ENCODE measurements at regions not wholly inside any gene's neighbourhood (a gene's known extent, or its start where the extent isn't known, plus 50 kb on each side); places are given as distances from the start of the nearest gene placed in this dataset.

DNA sequence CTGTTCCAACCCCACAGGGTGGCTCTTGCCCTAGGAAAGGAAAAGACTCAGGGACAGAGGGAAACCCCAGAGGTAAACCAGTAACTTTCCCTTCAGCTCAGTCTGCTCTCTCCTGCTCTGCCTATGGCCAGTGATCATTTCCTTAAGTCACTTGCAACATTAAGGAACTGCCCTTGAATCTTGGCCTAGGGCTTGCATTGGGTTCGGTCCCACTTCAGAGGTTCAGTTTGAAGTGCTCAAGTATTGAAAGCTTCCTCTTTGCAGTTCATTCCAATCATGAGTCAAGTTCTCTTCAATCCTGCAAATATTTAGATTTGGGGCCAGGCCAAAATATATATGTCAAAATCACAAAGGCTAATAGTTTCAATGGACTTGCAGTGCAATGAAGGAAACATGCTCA, 97.7 kb upstream of the IRF2BP2 start:
- Histone ChIP-seq H4K20me1 (ENCODE audit: insufficient read depth, low read length) (no peaks in the 10 kb centered on the region), H3K36me3 (ENCODE audit: insufficient read depth, low read length) (no peaks in the 10 kb centered on the region), H3K9me2 (ENCODE audit: insufficient read depth, low read length) (no peaks in the 10 kb centered on the region), H3K4me2 (ENCODE audit: low read length) (no peak overlapping the region), H3K9me3 (ENCODE audit: low read length) (no peaks in the 10 kb centered on the region), H3K27ac (ENCODE audit: low read depth, low read length, poor library complexity, severe bottlenecking) (no peak overlapping the region), H3K79me2 (ENCODE audit: insufficient read depth, low read depth, low read length) (no peaks in the 10 kb centered on the region), H2AFZ (ENCODE audit: low read length) (no peak overlapping the region), H3K4me1 (ENCODE audit: insufficient read depth, low read length, poor library complexity, severe bottlenecking) (no peaks in the 10 kb centered on the region), H3K4me3 (ENCODE audit: low read depth, low read length, poor library complexity, severe bottlenecking) (no peak overlapping the region)
- ChIA-PET CTCF (ENCODE audit: unreplicated experiment) (no interaction called here), POLR2A (no interaction called here)
- no peak for DNase-seq (ENCODE audit: low spot score)
- no TSS peak for BruUV-seq (replicated peaks)
- TF ChIP-seq, protein P1, sequence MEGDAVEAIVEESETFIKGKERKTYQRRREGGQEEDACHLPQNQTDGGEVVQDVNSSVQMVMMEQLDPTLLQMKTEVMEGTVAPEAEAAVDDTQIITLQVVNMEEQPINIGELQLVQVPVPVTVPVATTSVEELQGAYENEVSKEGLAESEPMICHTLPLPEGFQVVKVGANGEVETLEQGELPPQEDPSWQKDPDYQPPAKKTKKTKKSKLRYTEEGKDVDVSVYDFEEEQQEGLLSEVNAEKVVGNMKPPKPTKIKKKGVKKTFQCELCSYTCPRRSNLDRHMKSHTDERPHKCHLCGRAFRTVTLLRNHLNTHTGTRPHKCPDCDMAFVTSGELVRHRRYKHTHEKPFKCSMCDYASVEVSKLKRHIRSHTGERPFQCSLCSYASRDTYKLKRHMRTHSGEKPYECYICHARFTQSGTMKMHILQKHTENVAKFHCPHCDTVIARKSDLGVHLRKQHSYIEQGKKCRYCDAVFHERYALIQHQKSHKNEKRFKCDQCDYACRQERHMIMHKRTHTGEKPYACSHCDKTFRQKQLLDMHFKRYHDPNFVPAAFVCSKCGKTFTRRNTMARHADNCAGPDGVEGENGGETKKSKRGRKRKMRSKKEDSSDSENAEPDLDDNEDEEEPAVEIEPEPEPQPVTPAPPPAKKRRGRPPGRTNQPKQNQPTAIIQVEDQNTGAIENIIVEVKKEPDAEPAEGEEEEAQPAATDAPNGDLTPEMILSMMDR (conservative IDR thresholded peaks at IDR 0.05; ENCODE audit: low read length) = no peak
- TF ChIP-seq EZH2phosphoT487 (IDR thresholded peaks at IDR 0.05; ENCODE audit: borderline replicate concordance, low read depth, low read length) = no peak
- intact Hi-C loops (cut with micrococcal nuclease; ENCODE audit: unreplicated experiment) = no loop called here

GRCh38 chr1:234706931-234707330, 97.0 kb upstream of the IRF2BP2 start:
- no peaks in the 10 kb centered on the region for H3K4me1 ChIP-seq (ENCODE audit: insufficient read depth, low read length, poor library complexity, severe bottlenecking)
- no peak overlapping the region for H3K27ac ChIP-seq (ENCODE audit: low read depth, low read length, poor library complexity, severe bottlenecking)
- no peak overlapping the region for H3K4me2 ChIP-seq (ENCODE audit: low read length)
- H3K9me3 ChIP-seq (ENCODE audit: low read length) = no peaks in the 10 kb centered on the region
- H3K79me2 ChIP-seq (ENCODE audit: insufficient read depth, low read depth, low read length) = no peaks in the 10 kb centered on the region
- H4K20me1 ChIP-seq (ENCODE audit: insufficient read depth, low read length) = no peaks in the 10 kb centered on the region
- ChIA-PET POLR2A (interaction anchor here (0.8 kb wide), 1 partner anchor 17 kb away, joined by 4 read pairs; no protein-coding TSS in a partner anchor), CTCF (ENCODE audit: unreplicated experiment) (no interaction called here)
- TF ChIP-seq, protein P1 (conservative IDR thresholded peaks at IDR 0.05; ENCODE audit: low read length) = no peak
- TF ChIP-seq EZH2phosphoT487 (IDR thresholded peaks at IDR 0.05; ENCODE audit: borderline replicate concordance, low read depth, low read length) = no peak
- no peaks in the 10 kb centered on the region for H3K36me3 ChIP-seq (ENCODE audit: insufficient read depth, low read length)
- DNase-seq (ENCODE audit: low spot score) = no peak
- no peak overlapping the region for H3K4me3 ChIP-seq (ENCODE audit: low read depth, low read length, poor library complexity, severe bottlenecking)
- H3K9me2 ChIP-seq (ENCODE audit: insufficient read depth, low read length) = no peaks in the 10 kb centered on the region
- BruUV-seq (replicated peaks) = no TSS peak
- intact Hi-C loops (cut with micrococcal nuclease; ENCODE audit: unreplicated experiment) = no loop called here
- H2AFZ ChIP-seq (ENCODE audit: low read length) = no peak overlapping the region

DNA sequence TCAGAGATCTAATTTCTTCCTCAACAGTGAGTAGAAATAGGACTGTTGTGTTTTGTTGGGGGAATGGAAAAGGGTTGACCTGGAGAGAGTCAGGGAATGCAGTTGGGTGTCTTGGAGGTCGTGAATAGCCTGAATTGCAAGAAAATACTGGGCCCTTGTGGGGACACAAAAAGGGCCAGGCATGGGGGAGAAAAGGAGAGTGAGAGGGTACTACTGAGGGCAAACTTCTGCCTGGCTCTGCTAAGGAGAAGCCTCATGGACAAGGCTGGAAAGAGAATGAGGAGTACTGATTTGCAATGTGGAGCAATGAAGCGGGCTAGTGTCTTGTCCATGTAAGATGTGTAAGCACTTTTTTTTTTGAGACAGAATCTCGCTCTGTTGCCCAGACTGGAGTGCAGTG, 96.2 kb upstream of the IRF2BP2 start:
- intact Hi-C loops (cut with micrococcal nuclease; ENCODE audit: unreplicated experiment) = no loop called here
- Histone ChIP-seq H3K79me2 (ENCODE audit: insufficient read depth, low read depth, low read length) (no peaks in the 10 kb centered on the region), H3K9me2 (ENCODE audit: insufficient read depth, low read length) (no peaks in the 10 kb centered on the region), H4K20me1 (ENCODE audit: insufficient read depth, low read length) (no peaks in the 10 kb centered on the region), H3K27ac (ENCODE audit: low read depth, low read length, poor library complexity, severe bottlenecking) (no peak overlapping the region), H3K36me3 (ENCODE audit: insufficient read depth, low read length) (no peaks in the 10 kb centered on the region), H3K4me1 (ENCODE audit: insufficient read depth, low read length, poor library complexity, severe bottlenecking) (no peaks in the 10 kb centered on the region), H3K4me2 (ENCODE audit: low read length) (no peak overlapping the region), H3K9me3 (ENCODE audit: low read length) (no peaks in the 10 kb centered on the region), H3K4me3 (ENCODE audit: low read depth, low read length, poor library complexity, severe bottlenecking) (no peak overlapping the region), H2AFZ (ENCODE audit: low read length) (no peak overlapping the region)
- BruUV-seq (replicated peaks) = no TSS peak
- POLR2A ChIA-PET = interaction anchor here (1.3 to 2.1 kb wide), 2 partner anchors 7 to 13 kb away, joined by 4 to 8 read pairs; no protein-coding TSS in a partner anchor
- DNase-seq (ENCODE audit: low spot score) = no peak
- CTCF ChIA-PET (ENCODE audit: unreplicated experiment) = no interaction called here
- TF ChIP-seq, protein P1 (conservative IDR thresholded peaks at IDR 0.05; ENCODE audit: low read length) = no peak
- no peak for TF ChIP-seq EZH2phosphoT487 (IDR thresholded peaks at IDR 0.05; ENCODE audit: borderline replicate concordance, low read depth, low read length)

All from OCI-LY7 (cell line).